IPS DF 6.9 (cell line): ENCODE measurements at regions not wholly inside any gene's neighbourhood (a gene's known extent, or its start where the extent isn't known, plus 50 kb on each side); places are given as distances from the start of the nearest gene placed in this dataset.
"Not testable (repeated sequence)": the region's sequence is repeated elsewhere in the genome, so short reads cannot be mapped to it uniquely, and the experiment has no call there.

Source experiments
- DNase-seq: peaks from one replicate; pipeline ENCODE4 v3.0.0-alpha.2; 2013; ENCODE audit warnings: low read depth, low spot score
- H3K27ac ChIP-seq: one replicate; pipeline ENCODE4 v1.5.1; 2013; ENCODE audit warnings: low read length, control low read depth
- H3K27me3 ChIP-seq: 2 replicates; pipeline ENCODE4 v1.6.1; 2013; ENCODE audit warnings: mild to moderate bottlenecking, low read length; ENCODE audit not compliant: control insufficient read depth, insufficient read depth
- H3K36me3 ChIP-seq: 2 replicates; pipeline ENCODE4 v1.6.1; 2013; ENCODE audit warnings: low read length; ENCODE audit not compliant: control insufficient read depth, insufficient read depth
- H3K4me1 ChIP-seq: 2 replicates; pipeline ENCODE4 v1.6.1; 2013; ENCODE audit warnings: low read length; ENCODE audit not compliant: control insufficient read depth, insufficient read depth
- H3K4me3 ChIP-seq: 2 replicates; pipeline ENCODE4 v1.5.1; 2013; ENCODE audit warnings: mild to moderate bottlenecking, low read length
- H3K9me3 ChIP-seq: 2 replicates; pipeline ENCODE4 v1.6.1; 2013; ENCODE audit warnings: low read length, inconsistent platforms; ENCODE audit not compliant: control insufficient read depth, insufficient read depth
- WGBS: extraction: QIAGEN DNeasy Blood & Tissue Kit; methylation state at CpG from one replicate; pipeline ENCODE4 v1.1.7; 2013; ENCODE audit warnings: mixed read lengths, missing lambda C conversion rate; ENCODE audit not compliant: insufficient read length, insufficient coverage; 5-methylcytosine and 5-hydroxymethylcytosine counted together

- WGBS = no CpG with 5 or more reads among the region's 1 CpG
- no peaks in the 10 kb centered on the region for H3K27me3 ChIP-seq
- no peak for DNase-seq
These were observed 961.6 kb upstream of the CDH18 start for GRCh38 chr5:20949636-20950035.

GRCh38 chr5:20943183-20943971 is 955.4 kb upstream of the CDH18 start:
- not testable (repeated sequence) for H3K27ac ChIP-seq, H3K36me3 ChIP-seq, H3K4me3 ChIP-seq, H3K9me3 ChIP-seq, H3K4me1 ChIP-seq, H3K27me3 ChIP-seq, DNase-seq
- WGBS = no CpG with 5 or more reads among the region's 3 CpGs

More at GRCh38 chr5:20949636-20950035, 961.6 kb upstream of the CDH18 start:
- Histone ChIP-seq H3K4me3 (no peak overlapping the region), H3K4me1 (no peaks in the 10 kb centered on the region), H3K36me3 (no peaks in the 10 kb centered on the region), H3K27ac (no peak overlapping the region), H3K9me3 (no peaks in the 10 kb centered on the region)

- not testable (repeated sequence) for DNase-seq, H3K9me3 ChIP-seq, H3K36me3 ChIP-seq, H3K27ac ChIP-seq, H3K27me3 ChIP-seq, H3K4me3 ChIP-seq, H3K4me1 ChIP-seq
- WGBS = no CpG with 5 or more reads among the region's 4 CpGs
These were observed 954.6 kb upstream of the CDH18 start for GRCh38 chr5:20942603-20943002.

- not testable (repeated sequence) for H3K27ac ChIP-seq, DNase-seq, H3K4me3 ChIP-seq, H3K9me3 ChIP-seq, H3K36me3 ChIP-seq, H3K4me1 ChIP-seq, H3K27me3 ChIP-seq
- WGBS = no CpG with 5 or more reads among the region's 4 CpGs
These were observed 952.8 kb upstream of the CDH18 start for GRCh38 chr5:20940786-20941185.

GRCh38 chr5:20890936-20891335 is 902.9 kb upstream of the CDH18 start:
- not testable (repeated sequence) for H3K9me3 ChIP-seq, DNase-seq, H3K36me3 ChIP-seq, H3K4me1 ChIP-seq, H3K27me3 ChIP-seq, H3K27ac ChIP-seq, H3K4me3 ChIP-seq
- no CpG with 5 or more reads among the region's 5 CpGs for WGBS

- H3K4me1 ChIP-seq, DNase-seq: not testable (repeated sequence)
These were observed 887.7 kb upstream of the CDH18 start for GRCh38 chr5:20875726-20876125.

GRCh38 chr5:20865892-20866291 is 877.9 kb upstream of the CDH18 start:
- no CpG with 5 or more reads among the region's 3 CpGs for WGBS
- not testable (repeated sequence) for H3K9me3 ChIP-seq, H3K4me1 ChIP-seq, H3K27ac ChIP-seq, H3K36me3 ChIP-seq, H3K4me3 ChIP-seq, DNase-seq, H3K27me3 ChIP-seq

More at GRCh38 chr5:20875726-20876125, 887.7 kb upstream of the CDH18 start:
- H3K27me3 ChIP-seq, H3K4me3 ChIP-seq, H3K27ac ChIP-seq, H3K36me3 ChIP-seq, H3K9me3 ChIP-seq: not testable (repeated sequence)

- Histone ChIP-seq H3K27me3 (no peaks in the 10 kb centered on the region), H3K4me3 (no peak overlapping the region), H3K36me3 (no peaks in the 10 kb centered on the region), H3K9me3 (no peaks in the 10 kb centered on the region), H3K4me1 (no peaks in the 10 kb centered on the region), H3K27ac (no peak overlapping the region)
- WGBS = no CpG with 5 or more reads among the region's 4 CpGs
- no peak for DNase-seq
These were observed 845.2 kb upstream of the CDH18 start for GRCh38 chr5:20833081-20833627.

GRCh38 chr5:20832204-20833080 is 844.4 kb upstream of the CDH18 start:
- Histone ChIP-seq H3K27ac (no peak overlapping the region), H3K36me3 (no peaks in the 10 kb centered on the region), H3K27me3 (no peaks in the 10 kb centered on the region), H3K4me3 (no peak overlapping the region), H3K4me1 (no peaks in the 10 kb centered on the region), H3K9me3 (no peaks in the 10 kb centered on the region)
- no CpG with 5 or more reads among the region's 5 CpGs for WGBS
- no peak for DNase-seq

GRCh38 chr5:20825951-20826350 is 838.0 kb upstream of the CDH18 start:
- not testable (repeated sequence) for H3K4me1 ChIP-seq, H3K4me3 ChIP-seq, H3K36me3 ChIP-seq, H3K27ac ChIP-seq, H3K27me3 ChIP-seq, H3K9me3 ChIP-seq, DNase-seq
- no CpG with 5 or more reads among the region's 1 CpG for WGBS
